ENCODE measurements at regions not wholly inside any gene's neighbourhood (a gene's known extent, or its start where the extent isn't known, plus 50 kb on each side); places are given as distances from the start of the nearest gene placed in this dataset.

- no peak for DNase-seq
- no peak for TF ChIP-seq CTCF (IDR thresholded peaks at IDR 0.05; ENCODE audit: control extremely low read depth, extremely low read depth)
- no peak overlapping the region for H3K9ac ChIP-seq (ENCODE audit: insufficient read depth in 1 of 2, low read length in 2 of 2)
- no peak overlapping the region for H3K4me3 ChIP-seq
- H3K27ac ChIP-seq (ENCODE audit: low read depth in 1 of 2, low read length in 1 of 2): no peak overlapping the region
- WGBS, 2 donors: 94 to 96% methylated on average over 1 of the region's 1 CpG
- peaks cover 0 to 3% (median 0%) of the 10 kb centered on the region in 4 donors for H3K9me3 ChIP-seq (ENCODE audit: control insufficient read depth in 4 of 4, insufficient read depth in 3 of 4, low read length in 3 of 4)
- no peaks in the 10 kb centered on the region for H3K27me3 ChIP-seq (ENCODE audit: control insufficient read depth in 3 of 3, insufficient read depth in 3 of 3, low read length in 2 of 3)
- H3K36me3 ChIP-seq (ENCODE audit: control insufficient read depth in 4 of 4, insufficient read depth in 4 of 4, low read length in 4 of 4): no peaks in the 10 kb centered on the region
- no peak for ATAC-seq (ENCODE audit: insufficient read depth, low FRiP score)
- H3K4me1 ChIP-seq (ENCODE audit: control insufficient read depth in 5 of 5, insufficient read depth in 5 of 5, low read length in 5 of 5): peaks cover 0 to 3% (median 0%) of the 10 kb centered on the region in 5 donors
Observed at GRCh38 chr3:8253201-8253600, 248.4 kb upstream of the LMCD1 start.

GRCh38 chr3:8254489-8254888, 247.1 kb upstream of the LMCD1 start:
- DNase-seq (no peak), ATAC-seq (ENCODE audit: insufficient read depth, low FRiP score) (no peak)
- H3K9ac ChIP-seq (ENCODE audit: insufficient read depth in 1 of 2, low read length in 2 of 2): no peak overlapping the region
- H3K9me3 ChIP-seq (ENCODE audit: control insufficient read depth in 4 of 4, insufficient read depth in 3 of 4, low read length in 3 of 4): peaks cover 0 to 3% (median 0%) of the 10 kb centered on the region in 4 donors
- 80 to 83% methylated on average over 2 of the region's 2 CpGs for WGBS, 2 donors
- H3K36me3 ChIP-seq (ENCODE audit: control insufficient read depth in 4 of 4, insufficient read depth in 4 of 4, low read length in 4 of 4): no peaks in the 10 kb centered on the region
- no peak overlapping the region for H3K4me3 ChIP-seq
- H3K27me3 ChIP-seq (ENCODE audit: control insufficient read depth in 3 of 3, insufficient read depth in 3 of 3, low read length in 2 of 3): no peaks in the 10 kb centered on the region
- no peak overlapping the region for H3K27ac ChIP-seq (ENCODE audit: low read depth in 1 of 2, low read length in 1 of 2)
- TF ChIP-seq CTCF (IDR thresholded peaks at IDR 0.05; ENCODE audit: control extremely low read depth, extremely low read depth): no peak
- H3K4me1 ChIP-seq (ENCODE audit: control insufficient read depth in 5 of 5, insufficient read depth in 5 of 5, low read length in 5 of 5): peaks cover 0 to 3% (median 0%) of the 10 kb centered on the region in 5 donors

- Histone ChIP-seq H3K9me3 (ENCODE audit: control insufficient read depth in 4 of 4, insufficient read depth in 3 of 4, low read length in 3 of 4) (peaks cover 0 to 3% (median 0%) of the 10 kb centered on the region in 4 donors), H3K27ac (ENCODE audit: low read depth in 1 of 2, low read length in 1 of 2) (no peak overlapping the region), H3K36me3 (ENCODE audit: control insufficient read depth in 4 of 4, insufficient read depth in 4 of 4, low read length in 4 of 4) (no peaks in the 10 kb centered on the region), H3K4me3 (no peak overlapping the region), H3K27me3 (ENCODE audit: control insufficient read depth in 3 of 3, insufficient read depth in 3 of 3, low read length in 2 of 3) (no peaks in the 10 kb centered on the region), H3K4me1 (ENCODE audit: control insufficient read depth in 5 of 5, insufficient read depth in 5 of 5, low read length in 5 of 5) (peaks cover 0 to 3% (median 0%) of the 10 kb centered on the region in 5 donors), H3K9ac (ENCODE audit: insufficient read depth in 1 of 2, low read length in 2 of 2) (no peak overlapping the region)
- DNase-seq (peak in 2 of 3 donors; percentile 20 to 59), ATAC-seq (ENCODE audit: insufficient read depth, low FRiP score) (no peak)
- no peak for TF ChIP-seq CTCF (IDR thresholded peaks at IDR 0.05; ENCODE audit: control extremely low read depth, extremely low read depth)
- 82 to 84% methylated on average over 2 of the region's 2 CpGs for WGBS, 2 donors
Observed at GRCh38 chr3:8255725-8256124, 245.9 kb upstream of the LMCD1 start.

DNA sequence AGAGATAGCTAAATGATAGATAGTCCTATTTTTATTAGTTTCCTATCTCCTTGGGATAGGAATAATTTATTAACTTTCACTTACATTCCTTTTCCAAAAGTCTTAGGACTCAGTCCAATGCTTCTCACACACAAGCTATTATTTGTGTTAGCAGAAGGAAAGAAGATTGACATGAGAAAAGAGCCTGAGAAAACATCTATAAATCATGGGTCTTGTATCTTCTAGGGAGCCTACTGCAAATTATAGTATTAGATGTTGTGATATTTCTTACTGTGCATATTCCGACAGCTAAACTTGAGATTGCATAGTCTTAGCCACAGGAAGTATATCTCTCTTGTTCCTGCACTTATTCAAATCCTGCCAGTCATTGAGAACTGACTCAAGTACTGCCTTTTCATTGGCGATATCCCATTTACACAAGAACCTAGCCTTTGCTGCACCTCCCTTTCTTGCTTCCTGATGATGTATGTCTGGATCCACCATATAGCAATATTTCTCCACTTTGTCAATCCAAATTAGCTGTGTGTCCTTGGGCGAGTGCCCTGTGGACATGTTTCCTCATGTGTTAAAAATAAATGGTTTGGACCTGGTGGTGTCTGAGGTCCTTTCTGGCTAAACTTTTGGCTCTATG, 245.1 kb upstream of the LMCD1 start:
- 77 to 83% methylated on average over 3 of the region's 3 CpGs for WGBS, 2 donors
- H3K36me3 ChIP-seq (ENCODE audit: control insufficient read depth in 4 of 4, insufficient read depth in 4 of 4, low read length in 4 of 4): no peaks in the 10 kb centered on the region
- H3K4me1 ChIP-seq (ENCODE audit: control insufficient read depth in 5 of 5, insufficient read depth in 5 of 5, low read length in 5 of 5): peaks cover 0 to 3% (median 0%) of the 10 kb centered on the region in 5 donors
- H3K27ac ChIP-seq (ENCODE audit: low read depth in 1 of 2, low read length in 1 of 2): no peak overlapping the region
- ATAC-seq (ENCODE audit: insufficient read depth, low FRiP score) (no peak), DNase-seq (no peak)
- no peaks in the 10 kb centered on the region for H3K27me3 ChIP-seq (ENCODE audit: control insufficient read depth in 3 of 3, insufficient read depth in 3 of 3, low read length in 2 of 3)
- H3K4me3 ChIP-seq: no peak overlapping the region
- TF ChIP-seq CTCF (IDR thresholded peaks at IDR 0.05; ENCODE audit: control extremely low read depth, extremely low read depth): no peak
- H3K9me3 ChIP-seq (ENCODE audit: control insufficient read depth in 4 of 4, insufficient read depth in 3 of 4, low read length in 3 of 4): peaks cover 0 to 2% (median 0%) of the 10 kb centered on the region in 4 donors
- H3K9ac ChIP-seq (ENCODE audit: insufficient read depth in 1 of 2, low read length in 2 of 2): no peak overlapping the region

All from lung (tissue), 11 donors.